Lung (tissue), 11 donors: ENCODE measurements at regions not wholly inside any gene's neighbourhood (a gene's known extent, or its start where the extent isn't known, plus 50 kb on each side); places are given as distances from the start of the nearest gene placed in this dataset.
"Not testable (repeated sequence)": the region's sequence is repeated elsewhere in the genome, so short reads cannot be mapped to it uniquely, and the experiment has no call there.

Experiments used
- ATAC-seq: fragments of 200-7000 bp; cut with Tn5 transposase; one replicate; pipeline ENCODE4 v1.9.1; 2020; ENCODE audit warnings: moderate number of reproducible peaks; ENCODE audit not compliant: insufficient read depth, low FRiP score
- DNase-seq, 3 donors: peaks; one replicate each; pipeline ENCODE4 v3.0.0-alpha.2; 2013 to 2017
- H3K27ac ChIP-seq, 2 donors: one replicate each; pipeline ENCODE4 v1.5.1; 2013; ENCODE audit warnings: mild to moderate bottlenecking in 2 of 2, moderate library complexity in 2 of 2, control low read depth in 1 of 2, inconsistent platforms in 1 of 2, low read depth in 1 of 2, low read length in 1 of 2
- H3K27me3 ChIP-seq, 3 donors: one replicate each; pipeline ENCODE4 v1.5.1; 2013; ENCODE audit warnings: low read length in 2 of 3; ENCODE audit not compliant: control insufficient read depth in 3 of 3, insufficient read depth in 3 of 3
- H3K36me3 ChIP-seq, 4 donors: one replicate each; pipeline ENCODE4 v1.5.1; 2013; ENCODE audit warnings: low read length in 4 of 4, mild to moderate bottlenecking in 1 of 4, moderate library complexity in 1 of 4; ENCODE audit not compliant: control insufficient read depth in 4 of 4, insufficient read depth in 4 of 4
- H3K4me1 ChIP-seq, 5 donors: one replicate each; pipeline ENCODE4 v1.5.1; 2013; ENCODE audit warnings: low read length in 5 of 5, mild to moderate bottlenecking in 2 of 5, moderate library complexity in 1 of 5; ENCODE audit not compliant: control insufficient read depth in 5 of 5, insufficient read depth in 5 of 5
- H3K4me3 ChIP-seq: one replicate; pipeline ENCODE4 v1.5.1; 2013; ENCODE audit warnings: mild to moderate bottlenecking, control low read depth, moderate library complexity
- H3K9ac ChIP-seq, 2 donors: one replicate each; pipeline ENCODE4 v1.5.1; 2013; ENCODE audit warnings: low read length in 2 of 2, control low read depth in 1 of 2; ENCODE audit not compliant: insufficient read depth in 1 of 2
- H3K9me3 ChIP-seq, 4 donors: one replicate each; pipeline ENCODE4 v1.5.1; 2013; ENCODE audit warnings: low read length in 3 of 4, mild to moderate bottlenecking in 1 of 4, moderate library complexity in 1 of 4; ENCODE audit not compliant: control insufficient read depth in 4 of 4, insufficient read depth in 3 of 4
- CTCF ChIP-seq: IDR thresholded peaks from 2 replicates; pipeline ENCODE4 v1.5.1; 2012; ENCODE audit warnings: mild to moderate bottlenecking; ENCODE audit errors: control extremely low read depth, extremely low read depth
- WGBS, 2 donors: extraction: QIAGEN DNeasy Blood & Tissue Kit; methylation state at CpG; one replicate each; pipeline ENCODE4 v1.1.7; 2013; 5-methylcytosine and 5-hydroxymethylcytosine counted together
- donor health status: control.
- donor health status: control.
- donor health status: Bipolar disorder and iron deficiency.
- donor health status: healthy.
- donor health status: DM: yes; HTN: yes; CAD: no.

GRCh38 chr13:71358218-71358617 lies 508.8 kb downstream of the DACH1 start:
- ATAC-seq (no peak), DNase-seq (no peak)
- Histone ChIP-seq H3K27me3 (no peaks in the 10 kb centered on the region), H3K4me3 (no peak overlapping the region), H3K9ac (no peak overlapping the region), H3K27ac (no peak overlapping the region), H3K4me1 (no peaks in the 10 kb centered on the region), H3K36me3 (no peaks in the 10 kb centered on the region), H3K9me3 (no peaks in the 10 kb centered on the region)
- 26 to 37% methylated on average over 1 of the region's 1 CpG for WGBS, 2 donors
- no peak for TF ChIP-seq CTCF

GRCh38 chr13:71355010-71355409 lies 512.0 kb downstream of the DACH1 start:
- H3K4me3 ChIP-seq = no peak overlapping the region
- TF ChIP-seq CTCF = no peak
- no peaks in the 10 kb centered on the region for H3K9me3 ChIP-seq
- 93 to 97% methylated on average over 7 of the region's 7 CpGs for WGBS, 2 donors
- H3K27ac ChIP-seq = no peak overlapping the region
- H3K27me3 ChIP-seq = no peaks in the 10 kb centered on the region
- H3K4me1 ChIP-seq = no peaks in the 10 kb centered on the region
- ATAC-seq (no peak), DNase-seq (no peak)
- H3K9ac ChIP-seq = no peak overlapping the region
- H3K36me3 ChIP-seq = no peaks in the 10 kb centered on the region

DNA sequence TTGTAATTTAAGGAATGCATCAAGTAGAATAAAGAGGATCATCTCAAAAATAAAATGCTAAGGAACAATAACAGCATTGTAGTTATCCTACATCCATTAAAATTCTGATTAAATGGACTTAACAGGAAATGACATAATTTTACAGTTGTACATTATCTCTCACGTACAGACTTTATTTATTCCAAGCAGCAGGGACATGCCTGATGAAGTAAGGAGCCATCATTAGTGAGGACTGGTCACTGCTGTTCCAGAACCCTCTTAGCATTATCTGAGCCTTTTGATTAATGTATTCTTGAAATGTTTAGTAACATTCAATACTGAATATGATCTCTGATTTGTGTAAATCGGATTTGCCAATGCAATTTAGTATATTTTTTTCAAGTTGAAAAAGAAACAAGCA lies 516.1 kb downstream of the DACH1 start:
- no peaks in the 10 kb centered on the region for H3K4me1 ChIP-seq
- DNase-seq = no peak
- no peak for TF ChIP-seq CTCF
- H3K27ac ChIP-seq = no peak overlapping the region
- ATAC-seq = no peak
- no peaks in the 10 kb centered on the region for H3K27me3 ChIP-seq
- H3K36me3 ChIP-seq = no peaks in the 10 kb centered on the region
- H3K4me3 ChIP-seq = no peak overlapping the region
- H3K9ac ChIP-seq = no peak overlapping the region
- no peaks in the 10 kb centered on the region for H3K9me3 ChIP-seq
- 77 to 87% methylated on average over 2 of the region's 2 CpGs for WGBS, 2 donors

DNA sequence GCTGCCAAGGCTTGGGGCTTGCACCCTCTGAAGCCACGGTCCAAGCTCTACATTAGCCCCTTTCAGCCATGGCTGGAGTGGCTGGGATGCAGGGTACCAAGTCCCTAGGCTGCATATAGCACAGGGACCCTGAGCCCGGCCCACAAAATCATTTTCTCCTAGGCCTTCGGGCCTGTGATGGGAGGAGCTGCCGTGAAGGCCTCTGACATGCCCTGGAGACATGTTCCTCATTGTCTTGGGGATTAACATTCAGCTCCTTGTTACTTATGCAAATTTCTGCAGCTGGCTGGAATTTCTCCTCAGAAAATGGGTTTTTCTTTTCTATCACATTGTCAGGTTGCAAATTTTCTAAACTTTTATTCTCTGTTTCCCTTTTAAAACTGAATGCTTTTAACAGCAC lies 521.1 kb downstream of the DACH1 start:
- not testable (repeated sequence) for H3K9ac ChIP-seq, H3K9me3 ChIP-seq, H3K27ac ChIP-seq, H3K27me3 ChIP-seq, H3K4me1 ChIP-seq, ATAC-seq, H3K4me3 ChIP-seq, H3K36me3 ChIP-seq, DNase-seq
- 93% methylated on average over 4 of the region's 4 CpGs for WGBS, 2 donors
